HCT116 (cell line): ENCODE measurements at regions not wholly inside any gene's neighbourhood (a gene's known extent, or its start where the extent isn't known, plus 50 kb on each side); places are given as distances from the start of the nearest gene placed in this dataset.

Source experiments
- ATAC-seq: fragments of 200-7000 bp; cut with Tn5 transposase; 2 replicates; pipeline ENCODE4 v1.9.1; 2020; ENCODE audit warnings: mild to moderate bottlenecking, moderate library complexity
- BruUV-seq: library from RNA; stranded (reverse); fragments of 400-500 nt; replicated peaks from 2 replicates; lab custom pipeline; 2021; lab: Mats Ljungman, UMichigan
- CTCF ChIA-PET: fragments of 300-600 bp; sonication (Branson Sonifier 250); formaldehyde crosslinking; loops from one replicate; lab custom pipeline; 2021; ENCODE audit warnings: antibody characterized with exemption; lab: Charles Lee
- POLR2A ChIA-PET: fragments of 300-600, 350-600 bp; sonication (Branson Sonifier 250); formaldehyde crosslinking; loops from one replicate; lab custom pipeline; 2021; ENCODE audit warnings: antibody characterized with exemption; lab: Charles Lee
- RAD21 ChIA-PET, 2 experiments: fragments of 300-600 bp; sonication (Branson Sonifier 250); formaldehyde crosslinking; loops; one replicate each; lab custom pipeline; 2023; ENCODE audit warnings: low total read pairs in 2 of 2; ENCODE audit not compliant: uncharacterized antibody in 2 of 2, unreplicated experiment in 2 of 2, low non-redundant PET in 1 of 2; lab: Charles Lee
- DNase-seq: peaks from one replicate; pipeline ENCODE4 v3.0.0-alpha.2; 2010; ENCODE audit warnings: low read depth, low spot score
- H2AFZ ChIP-seq: fragments of 200-600 bp; shearing (Covaris generic), sonication (generic); 2 replicates; pipeline ENCODE4 v1.6.1; 2017; ENCODE audit warnings: low read depth, mixed run types, mixed read lengths, antibody characterized with exemption, low read length; ENCODE audit not compliant: poor library complexity, severe bottlenecking
- H3K27ac ChIP-seq: 2 replicates; pipeline ENCODE4 v1.5.1; 2012; ENCODE audit warnings: low read depth, low read length
- H3K27me3 ChIP-seq: fragments of 200-600 bp; sonication (generic); 2 replicates; pipeline ENCODE4 v1.6.1; 2016; ENCODE audit warnings: mixed run types, low read length, mixed read lengths; ENCODE audit not compliant: insufficient read depth
- H3K36me3 ChIP-seq, 2 experiments: fragments of 200-500 bp in 1 of 2; fragments of 200-600 bp in 1 of 2; sonication (Bioruptor generic) in 1 of 2; sonication (generic) in 1 of 2; 2 replicates each; pipeline versions ENCODE4 v1.5.1 to v1.6.1; 2014 to 2016; ENCODE audit warnings: low read length in 2 of 2, inconsistent platforms in 1 of 2, mixed read lengths in 1 of 2, mixed run types in 1 of 2; ENCODE audit not compliant: insufficient read depth in 2 of 2, control insufficient read depth in 1 of 2
- H3K4me1 ChIP-seq, 2 experiments: fragments of 200-600 bp in 1 of 2; sonication (generic) in 1 of 2; 2 replicates each; pipeline versions ENCODE4 v1.5.1 to v1.6.1; 2012 to 2017; ENCODE audit warnings: low read length in 2 of 2, inconsistent platforms in 1 of 2, mild to moderate bottlenecking in 1 of 2, mixed read lengths in 1 of 2, mixed run types in 1 of 2, moderate library complexity in 1 of 2; ENCODE audit not compliant: insufficient read depth in 2 of 2, control insufficient read depth in 1 of 2
- H3K4me2 ChIP-seq: fragments of 200-600 bp; sonication (generic); 2 replicates; pipeline ENCODE4 v1.6.1; 2017; ENCODE audit warnings: mixed run types, low read length, mixed read lengths
- H3K4me3 ChIP-seq, 2 experiments: fragments of 200-600 bp in 1 of 2; sonication (generic) in 1 of 2; replicated peaks in 1 of 2; 2 replicates each; pipeline ENCODE4 v1.5.1; 2011 to 2016; ENCODE audit warnings: low read length in 2 of 2, control low read depth in 1 of 2, low read depth in 1 of 2, mild to moderate bottlenecking in 1 of 2, mixed read lengths in 1 of 2, mixed run types in 1 of 2
- H3K79me2 ChIP-seq: fragments of 200-600 bp; sonication (generic); 2 replicates; pipeline ENCODE4 v1.6.1; 2017; ENCODE audit warnings: mild to moderate bottlenecking, mixed run types, low read length, moderate library complexity, mixed read lengths; ENCODE audit not compliant: insufficient read depth
- H3K9ac ChIP-seq: fragments of 200-600 bp; sonication (generic); 2 replicates; pipeline ENCODE4 v1.6.1; 2016; ENCODE audit warnings: low read length, mixed read lengths
- H3K9me2 ChIP-seq: fragments of 200-600 bp; sonication (generic), shearing (Covaris generic); 2 replicates; pipeline ENCODE4 v1.6.1; 2017; ENCODE audit warnings: mixed run types, mild to moderate bottlenecking, moderate library complexity; ENCODE audit not compliant: insufficient read depth
- H3K9me3 ChIP-seq, 2 experiments: fragments of 200-500 bp in 1 of 2; fragments of 200-600 bp in 1 of 2; sonication (Bioruptor generic) in 1 of 2; sonication (generic) in 1 of 2; 2 replicates each; pipeline ENCODE4 v1.6.1; 2014 to 2017; ENCODE audit warnings: low read length in 2 of 2, mixed read lengths in 2 of 2, inconsistent platforms in 1 of 2, low read depth in 1 of 2, mild to moderate bottlenecking in 1 of 2, mixed run types in 1 of 2, moderate library complexity in 1 of 2; ENCODE audit not compliant: control insufficient read depth in 1 of 2, insufficient read depth in 1 of 2
- H4K20me1 ChIP-seq: fragments of 200-600 bp; sonication (generic), shearing (Covaris generic); 2 replicates; pipeline ENCODE4 v1.6.1; 2017; ENCODE audit warnings: mixed run types, mild to moderate bottlenecking, moderate library complexity; ENCODE audit not compliant: insufficient read depth
- EGR1 ChIP-seq: IDR thresholded peaks from 2 replicates; pipeline ENCODE4 v1.6.1; 2012; ENCODE audit warnings: low read depth
- EZH2 ChIP-seq: fragments of 200-600 bp; sonication (generic); IDR thresholded peaks from 2 replicates; pipeline ENCODE4 v1.6.1; 2017; ENCODE audit warnings: antibody characterized with exemption, mixed run types
- EZH2phosphoT487 ChIP-seq: fragments of 200-600 bp; IDR thresholded peaks from 2 replicates; pipeline ENCODE4 v1.6.1; 2018; ENCODE audit warnings: antibody characterized with exemption, borderline replicate concordance
- MAX ChIP-seq: IDR thresholded peaks from 2 replicates; pipeline ENCODE4 v1.6.1; 2012
- POLR2AphosphoS5 ChIP-seq: IDR thresholded peaks from 2 replicates; pipeline ENCODE4 v1.6.1; 2011; ENCODE audit warnings: mild to moderate bottlenecking, low read depth, low read length, moderate library complexity
- REST ChIP-seq: IDR thresholded peaks from 2 replicates; pipeline ENCODE4 v1.6.1; 2012; ENCODE audit warnings: low read depth
- TCF7L2 ChIP-seq: IDR thresholded peaks from 2 replicates; pipeline ENCODE4 v1.7.0; 2011; ENCODE audit warnings: borderline replicate concordance, inconsistent platforms; ENCODE audit not compliant: insufficient read depth, insufficient read length; ENCODE audit errors: extremely low read depth
- ZBTB33 ChIP-seq: IDR thresholded peaks from 2 replicates; pipeline ENCODE4 v1.6.1; 2011; ENCODE audit warnings: mild to moderate bottlenecking, low read length, moderate library complexity; ENCODE audit not compliant: insufficient replicate concordance; ENCODE audit errors: extremely low read depth
- intact Hi-C: fragments of 100-400 bp; cut with micrococcal nuclease; formaldehyde crosslinking; loops from 2 replicates; pipeline ENCODE4 v1.10.0; 2022

DNA sequence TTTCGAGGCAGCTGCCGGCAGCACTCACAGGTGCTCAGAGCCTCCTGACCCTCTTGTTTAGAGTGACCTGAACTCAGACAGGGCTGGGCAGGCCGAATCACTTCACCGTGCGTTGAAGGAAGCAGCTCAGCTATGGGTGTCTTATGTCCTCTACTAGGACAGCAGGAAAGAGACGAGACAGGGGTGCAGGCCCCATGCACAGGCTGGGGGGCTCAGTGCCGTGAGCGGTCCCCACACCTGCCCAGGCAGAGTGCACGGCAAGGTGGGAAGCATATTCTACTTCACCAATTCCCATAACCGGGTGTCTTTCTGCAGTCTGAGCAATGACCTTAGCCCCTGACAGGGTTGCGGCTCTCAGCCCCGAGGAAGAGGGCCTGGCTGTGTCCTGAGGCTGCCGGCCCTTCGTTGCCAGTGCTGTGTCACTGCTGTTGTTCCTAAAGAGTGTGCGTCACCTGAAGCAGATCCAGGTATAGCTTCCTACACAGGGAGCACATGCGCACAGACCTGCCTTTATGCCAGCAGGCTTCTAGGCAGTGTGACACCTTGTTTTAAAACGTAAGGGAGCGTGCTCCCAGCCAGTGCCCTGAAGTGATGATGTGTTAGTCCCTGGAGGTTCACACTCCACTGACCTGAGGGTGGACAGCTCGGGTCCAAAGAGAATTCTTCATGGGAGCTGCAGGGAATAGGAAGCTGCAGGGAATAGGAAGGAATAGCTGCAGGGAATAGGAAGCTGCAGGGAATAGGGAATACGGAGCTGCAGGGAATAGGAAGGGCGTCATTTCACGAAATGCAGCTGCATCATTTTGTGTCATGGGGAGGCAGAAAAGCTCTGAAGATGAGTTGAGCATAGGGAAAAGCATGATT, 207.9 kb upstream of the SALL3 start:
- H3K9me3 ChIP-seq = no peaks in the 10 kb centered on the region
- H3K4me2 ChIP-seq = no peak overlapping the region
- CTCF ChIA-PET = no interaction called here
- H3K27ac ChIP-seq = no peak overlapping the region
- H3K4me3 ChIP-seq = no peak overlapping the region
- intact Hi-C loops = no loop called here
- no peaks in the 10 kb centered on the region for H3K36me3 ChIP-seq
- no peaks in the 10 kb centered on the region for H3K79me2 ChIP-seq
- RAD21 ChIA-PET = no interaction called here
- no peak overlapping the region for H2AFZ ChIP-seq
- no peak for DNase-seq
- no peaks in the 10 kb centered on the region for H4K20me1 ChIP-seq
- H3K4me1 ChIP-seq = no peaks in the 10 kb centered on the region
- H3K9me2 ChIP-seq = no peaks in the 10 kb centered on the region
- TF ChIP-seq EZH2 (no peak), MAX (no peak), EGR1 (no peak), POLR2AphosphoS5 (no peak), EZH2phosphoT487 (no peak), REST (no peak), TCF7L2 (no peak), ZBTB33 (no peak)
- TF ChIP-seq, all 23 proteins: peak for 0
- no peak for ATAC-seq
- Histone ChIP-seq H3K27me3 (no peaks in the 10 kb centered on the region), H3K9ac (no peak overlapping the region)
- POLR2A ChIA-PET = no interaction called here
- no TSS peak for BruUV-seq
